GM18520 (cell line): ENCODE measurements at regions not wholly inside any gene's neighbourhood (a gene's known extent, or its start where the extent isn't known, plus 50 kb on each side); places are given as distances from the start of the nearest gene placed in this dataset.

Experiments used
- ATAC-seq: cut with Tn5 transposase; IDR thresholded peaks from one replicate; pipeline ENCODE4 v1.9.1; 2021; ENCODE audit not compliant: unreplicated experiment

DNA sequence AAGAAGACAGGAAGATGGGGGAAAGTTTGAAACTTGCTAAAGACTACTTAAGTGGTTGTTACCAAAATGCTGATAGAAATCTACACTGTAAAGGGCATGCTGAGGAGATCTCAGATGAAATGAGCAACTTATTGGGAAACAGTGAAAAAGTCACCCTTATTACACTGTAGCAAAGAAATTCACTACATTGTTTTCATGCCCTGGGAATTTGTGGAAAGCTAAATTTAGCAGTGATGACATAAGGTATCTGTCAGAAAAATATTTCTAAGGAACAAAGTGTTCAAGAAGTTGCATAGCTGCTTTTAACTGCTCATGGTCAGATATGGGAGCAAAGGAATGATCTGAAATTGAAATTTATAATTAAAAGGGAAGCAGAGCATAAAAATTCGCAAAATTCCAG, 702.4 kb upstream of the LRRC4C start:
- ATAC-seq: no peak

- no peak for ATAC-seq
Measured at GRCh38 chr11:42169191-42169590, 709.7 kb upstream of the LRRC4C start.

DNA sequence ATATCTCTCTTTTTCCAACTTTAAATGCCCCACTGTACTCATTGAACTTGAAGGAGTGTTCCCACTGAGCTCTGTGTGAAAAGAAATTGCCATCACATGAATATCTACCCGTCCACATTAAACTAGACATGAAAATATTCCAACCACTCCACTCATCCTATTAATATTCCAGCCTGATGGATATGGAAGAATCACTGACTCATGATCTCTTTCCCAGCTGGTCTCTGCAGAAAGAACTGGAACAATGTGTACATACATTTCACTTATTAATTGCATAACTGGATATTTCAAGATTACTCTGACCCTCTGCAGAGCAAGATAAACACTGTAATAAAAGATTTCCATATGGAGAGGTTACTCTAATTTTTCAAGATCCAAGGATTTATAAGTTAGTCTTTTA, 711.1 kb upstream of the LRRC4C start:
- no peak for ATAC-seq

DNA sequence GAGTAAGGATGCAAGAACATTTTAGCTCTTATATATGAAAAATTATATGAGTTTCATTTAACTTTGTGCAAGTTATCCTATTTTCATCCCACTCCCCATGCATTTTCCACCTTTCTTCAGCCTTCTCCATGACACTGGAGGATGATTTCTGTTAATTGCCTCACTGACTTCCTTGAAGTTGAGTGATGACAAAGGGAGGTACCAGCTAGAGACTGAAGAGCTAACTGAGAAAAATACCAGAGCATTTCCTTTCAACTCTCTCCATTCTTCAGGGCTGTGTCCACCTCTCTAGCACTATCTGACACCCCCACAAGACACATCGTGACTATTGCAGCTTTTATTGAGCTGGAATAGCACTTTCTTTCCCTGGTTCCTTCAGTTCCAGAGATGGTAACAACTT, 711.6 kb upstream of the LRRC4C start:
- no peak for ATAC-seq

- no peak for ATAC-seq
Measured at GRCh38 chr11:42172441-42172840, 713.0 kb upstream of the LRRC4C start.

- ATAC-seq: no peak
Measured at GRCh38 chr11:42175203-42175602, 715.8 kb upstream of the LRRC4C start.

- no peak for ATAC-seq
Measured at GRCh38 chr11:42179216-42179615, 719.8 kb upstream of the LRRC4C start.

GRCh38 chr11:42195289-42196013, 736.0 kb upstream of the LRRC4C start:
- no peak for ATAC-seq

DNA sequence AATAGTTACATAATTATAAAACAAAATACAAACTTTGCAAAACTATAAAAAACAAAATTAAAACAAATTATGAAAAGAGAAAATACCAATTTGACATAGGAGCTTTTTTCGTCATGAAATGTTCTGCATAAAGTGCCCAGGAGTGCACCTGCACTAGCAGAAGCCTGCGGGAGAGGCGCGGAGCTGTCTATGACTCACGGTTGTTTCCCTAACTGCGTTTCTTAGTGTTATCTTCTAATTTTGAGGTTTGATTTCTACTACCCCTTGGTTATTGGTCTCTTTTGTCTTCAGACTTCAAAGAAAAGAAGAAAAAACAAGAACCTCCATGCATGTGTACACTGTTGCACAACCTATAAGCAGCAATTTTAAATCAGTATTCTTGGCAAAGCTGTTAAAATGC, 740.9 kb upstream of the LRRC4C start:
- ATAC-seq: no peak

DNA sequence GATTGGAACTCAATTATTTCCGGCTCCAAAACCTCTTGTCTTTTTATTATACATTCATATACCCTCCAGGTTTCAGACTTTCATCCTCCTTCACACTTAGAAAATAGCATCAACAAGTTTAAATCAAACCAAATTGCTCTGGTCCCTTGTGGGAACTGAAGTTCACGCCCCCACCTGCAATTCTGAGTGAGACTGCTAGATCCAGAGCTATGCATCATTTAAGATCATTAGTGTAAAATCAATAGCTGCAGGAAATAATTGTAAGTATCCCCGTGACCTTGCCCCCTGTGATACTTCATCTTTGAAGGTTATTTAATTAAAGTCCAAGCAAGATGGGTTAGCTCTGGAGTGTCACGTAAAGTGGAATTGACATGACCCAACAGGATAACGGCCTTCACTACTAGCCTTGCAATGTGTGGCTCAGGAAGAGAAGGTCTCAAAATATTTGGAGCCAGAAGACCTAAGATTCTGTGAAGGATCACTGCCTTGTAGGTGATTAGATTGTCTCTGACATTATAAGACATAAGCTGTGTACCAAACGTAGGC, 742.2 kb upstream of the LRRC4C start:
- no peak for ATAC-seq

GRCh38 chr11:42205518-42205917, 746.1 kb upstream of the LRRC4C start:
- no peak for ATAC-seq

DNA sequence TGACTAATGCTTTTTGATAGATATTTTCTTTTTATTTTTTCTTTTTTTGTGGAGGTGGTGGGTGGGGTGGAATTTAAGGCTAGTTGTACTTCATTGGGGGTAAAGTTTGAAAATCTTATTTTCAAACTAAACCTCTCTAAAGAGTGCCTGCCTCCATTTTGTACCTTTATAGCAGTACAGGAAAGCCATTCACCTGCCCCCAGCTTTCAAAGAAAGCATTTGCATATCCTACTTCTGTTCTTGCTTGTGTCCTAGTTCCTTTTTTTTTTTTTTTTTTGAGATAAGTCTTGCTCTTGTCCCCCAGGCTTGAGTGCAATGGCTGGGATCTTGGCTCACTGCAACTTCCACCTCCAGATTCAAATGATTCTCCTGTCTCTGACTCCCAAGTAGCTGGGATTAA, 766.2 kb upstream of the LRRC4C start:
- no peak for ATAC-seq

DNA sequence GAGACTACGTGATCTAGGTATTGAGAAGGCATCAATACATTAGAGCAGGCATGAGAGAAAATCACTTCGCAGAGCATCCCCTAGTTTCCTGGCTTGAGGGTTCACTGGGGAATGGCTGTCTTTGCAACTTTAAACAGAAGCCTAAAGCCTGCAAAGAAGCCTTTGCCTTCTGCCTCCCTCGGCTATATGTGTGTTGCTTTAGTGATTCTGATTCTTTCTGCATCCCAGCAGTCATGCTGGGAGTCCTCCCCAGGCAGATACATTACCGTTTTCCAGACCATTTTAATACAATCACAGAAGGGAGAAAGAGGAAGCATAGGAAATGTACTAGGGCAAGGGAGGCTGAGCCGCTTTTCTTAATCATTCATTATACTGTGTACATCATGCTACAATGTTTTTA, 773.2 kb upstream of the LRRC4C start:
- ATAC-seq: no peak

DNA sequence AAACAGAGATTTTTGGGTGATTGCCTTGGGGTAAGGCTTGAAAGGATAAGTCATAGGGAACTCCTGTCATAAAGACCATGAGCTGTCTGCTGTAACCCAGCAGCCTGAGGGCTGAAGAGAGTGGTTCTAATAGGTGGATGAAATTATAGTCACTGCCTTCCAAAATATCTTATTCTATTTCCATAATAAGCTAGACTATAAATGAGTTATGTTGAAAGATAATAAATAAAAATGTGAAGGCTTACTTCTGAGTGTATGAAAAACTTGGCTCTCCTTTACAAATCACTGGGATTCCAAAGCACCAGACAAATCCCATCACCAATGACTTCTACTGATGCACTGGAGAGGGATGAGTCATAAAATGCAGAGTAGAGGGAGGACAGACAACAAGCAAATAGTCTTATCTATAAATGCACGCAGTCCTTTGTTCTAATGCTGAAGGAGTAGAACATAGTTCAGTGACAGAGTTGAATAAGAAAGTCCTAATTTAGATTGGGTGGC, 775.0 kb upstream of the LRRC4C start:
- no peak for ATAC-seq

DNA sequence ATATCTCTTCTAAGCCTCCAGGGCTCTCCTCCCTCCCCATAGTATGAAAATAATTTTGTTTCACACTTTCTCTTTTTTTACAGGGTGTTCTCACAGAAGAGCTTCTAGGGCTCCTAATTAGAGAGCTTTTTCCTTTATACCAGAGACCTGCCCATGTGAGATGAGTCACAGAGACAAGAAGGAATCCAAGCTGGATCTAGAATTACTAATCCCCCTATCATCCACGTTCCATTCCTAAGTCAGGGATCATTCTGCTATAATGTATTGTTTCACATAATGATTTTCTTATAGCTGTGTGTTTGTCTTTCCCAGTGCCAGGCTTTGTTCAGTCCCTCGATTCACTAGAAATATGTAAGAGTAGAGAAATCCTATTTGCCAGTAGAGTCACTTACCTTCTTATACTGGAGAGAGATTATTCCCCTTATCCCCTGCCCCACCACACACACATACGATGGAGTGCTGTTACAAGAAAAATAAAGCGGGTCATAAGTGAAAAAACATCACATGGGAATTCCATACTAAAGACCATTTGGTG, 778.3 kb upstream of the LRRC4C start:
- ATAC-seq: no peak

DNA sequence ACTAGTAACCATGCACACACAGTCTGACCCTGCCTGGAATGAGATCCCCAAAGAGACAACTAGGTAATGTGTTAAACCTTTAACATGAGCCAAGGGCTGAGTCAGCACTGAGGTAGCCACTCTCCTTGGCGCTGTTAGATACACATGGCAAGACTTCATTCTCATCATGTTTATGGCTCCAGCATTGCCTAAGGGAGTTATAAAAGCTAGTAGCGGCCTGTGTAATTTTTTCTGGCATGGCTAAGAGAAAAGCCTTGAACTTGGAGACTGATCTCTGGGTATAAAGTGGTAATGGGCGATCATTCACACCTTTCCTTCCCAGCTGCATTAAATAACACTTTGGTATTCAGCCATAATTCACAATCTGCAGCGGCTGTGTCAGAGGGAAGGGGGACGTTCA, 779.7 kb upstream of the LRRC4C start:
- ATAC-seq: no peak

DNA sequence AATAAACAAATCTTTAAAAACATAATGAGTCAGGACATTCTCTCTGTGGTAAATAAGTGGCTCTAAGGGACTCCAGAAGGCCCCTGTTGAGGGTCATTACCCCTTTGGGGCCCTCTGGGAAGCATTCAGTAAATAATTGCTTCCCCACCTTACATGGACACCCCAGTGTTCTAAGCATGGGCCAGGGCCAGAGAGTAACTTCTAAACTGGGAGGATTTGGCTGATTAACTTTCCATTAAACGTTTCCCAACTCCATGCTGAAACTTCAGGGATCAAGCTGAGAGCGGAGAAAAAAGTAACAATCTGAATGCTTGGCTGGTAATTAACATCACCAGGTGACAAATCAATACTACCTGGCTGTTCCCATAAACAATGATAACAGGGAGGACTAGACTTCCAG, 783.9 kb upstream of the LRRC4C start:
- no peak for ATAC-seq

- no peak for ATAC-seq
Measured at GRCh38 chr11:42244376-42244775, 784.9 kb upstream of the LRRC4C start.

DNA sequence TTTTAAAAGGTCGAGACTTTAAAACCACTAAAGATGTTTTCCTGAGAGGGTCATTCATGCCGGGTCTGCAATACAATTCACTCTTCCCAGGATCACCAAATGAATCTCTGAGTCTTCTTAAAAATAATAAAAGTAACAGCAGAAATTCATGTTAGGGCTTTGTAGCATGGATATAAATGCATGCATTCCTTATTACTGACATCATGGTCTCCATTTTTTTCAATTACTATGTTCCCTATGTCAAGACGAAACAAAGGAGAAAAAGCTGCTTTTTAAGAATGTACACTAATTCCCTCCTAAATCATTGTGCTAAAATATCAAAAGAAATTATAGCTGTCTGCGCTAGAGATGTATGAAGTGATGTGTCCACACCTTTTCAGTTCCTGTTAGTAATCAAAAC, 789.9 kb upstream of the LRRC4C start:
- no peak for ATAC-seq

DNA sequence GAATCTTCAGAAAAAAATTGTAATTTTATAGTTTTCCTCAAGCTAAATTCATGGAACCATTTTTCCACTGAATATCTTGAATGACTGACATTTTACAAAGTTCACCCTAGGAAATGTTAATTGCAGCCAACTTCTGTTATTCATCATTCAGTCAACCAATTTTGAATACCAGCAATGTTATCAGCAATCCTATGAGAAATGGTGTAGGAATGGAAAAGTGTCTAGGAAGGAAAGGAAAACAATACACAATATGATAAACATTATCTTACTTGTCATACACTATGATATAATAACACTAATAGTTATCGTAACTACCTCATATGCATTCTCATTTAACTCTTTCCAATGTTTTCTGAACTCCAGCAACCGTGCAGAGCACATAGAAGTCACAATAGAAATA, 790.5 kb upstream of the LRRC4C start:
- no peak for ATAC-seq

DNA sequence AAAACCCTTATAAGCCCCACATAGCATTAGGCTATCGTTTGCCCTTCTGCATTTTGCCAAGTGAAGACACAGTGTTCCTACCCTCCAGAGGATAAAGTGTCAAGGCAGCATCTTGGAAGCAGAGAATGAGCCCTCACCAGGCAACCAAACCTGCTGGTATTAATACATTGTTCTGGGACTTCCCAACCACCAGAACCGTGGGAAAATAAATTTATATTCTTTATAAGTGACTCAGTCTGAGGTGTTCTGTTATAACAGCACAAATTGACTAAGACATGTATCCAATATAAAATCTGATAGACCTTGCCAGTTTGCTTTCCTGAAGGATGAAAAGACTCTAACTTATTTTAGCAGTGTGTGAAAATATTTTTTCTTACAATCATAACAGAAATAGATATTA, 792.5 kb upstream of the LRRC4C start:
- no peak for ATAC-seq

DNA sequence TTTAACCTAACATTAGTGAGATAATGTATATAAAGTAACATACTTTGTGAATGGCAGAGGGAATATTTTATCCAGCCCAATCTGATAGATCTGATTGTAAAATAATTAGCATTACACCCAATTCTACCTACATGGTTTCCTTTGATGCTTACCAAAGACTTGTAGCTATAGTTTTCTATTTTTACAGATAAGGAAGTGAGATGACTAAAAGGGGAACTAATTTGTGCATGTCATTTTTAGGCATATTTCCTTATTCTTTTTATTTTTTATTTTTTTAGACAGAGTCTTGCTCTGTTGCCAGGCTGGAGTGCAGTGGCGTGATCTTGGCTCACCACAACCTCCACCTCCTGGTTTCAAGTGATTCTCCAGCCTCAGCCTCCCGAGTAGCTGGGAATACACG, 793.7 kb upstream of the LRRC4C start:
- ATAC-seq: no peak

DNA sequence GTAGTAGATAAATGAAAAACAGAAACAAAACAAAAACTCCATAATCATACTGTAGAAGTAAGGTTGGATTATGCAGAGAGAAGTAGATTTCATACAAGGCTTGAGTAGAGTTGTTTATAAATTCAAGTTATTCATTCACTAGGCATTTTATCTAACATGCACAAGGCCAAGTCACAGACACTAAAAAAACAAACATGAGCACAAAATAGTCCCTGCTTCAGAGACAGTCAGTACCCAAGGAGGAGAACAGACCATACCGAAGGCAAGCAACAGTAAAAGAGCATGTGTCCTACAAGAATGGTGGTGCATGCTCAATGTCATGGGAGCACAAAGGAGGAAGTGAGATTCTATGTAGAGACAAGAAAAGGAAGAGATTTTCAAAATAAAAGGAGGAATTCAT, 796.5 kb upstream of the LRRC4C start:
- no peak for ATAC-seq
